Sigmoid colon (tissue), 3 donors: ENCODE measurements at regions not wholly inside any gene's neighbourhood (a gene's known extent, or its start where the extent isn't known, plus 50 kb on each side); places are given as distances from the start of the nearest gene placed in this dataset.

Experiments
- POLR2A ChIP-seq, 2 donors: fragments of 450-650 bp; IDR thresholded peaks; one replicate each; pipeline ENCODE4 v1.6.1; 2016; ENCODE audit warnings: antibody characterized with exemption in 2 of 2, mild to moderate bottlenecking in 2 of 2, moderate library complexity in 2 of 2
- TF ChIP-seq, protein P1 (sequence below), 4 experiments: fragments of 450-650 bp in 3 of 4; fragments of 200-600 bp in 1 of 4; IDR thresholded peaks; one replicate each; pipeline ENCODE4 v1.5.1; 2016 to 2019; ENCODE audit warnings: antibody characterized with exemption in 4 of 4, mild to moderate bottlenecking in 3 of 4, moderate library complexity in 2 of 4

DNA sequence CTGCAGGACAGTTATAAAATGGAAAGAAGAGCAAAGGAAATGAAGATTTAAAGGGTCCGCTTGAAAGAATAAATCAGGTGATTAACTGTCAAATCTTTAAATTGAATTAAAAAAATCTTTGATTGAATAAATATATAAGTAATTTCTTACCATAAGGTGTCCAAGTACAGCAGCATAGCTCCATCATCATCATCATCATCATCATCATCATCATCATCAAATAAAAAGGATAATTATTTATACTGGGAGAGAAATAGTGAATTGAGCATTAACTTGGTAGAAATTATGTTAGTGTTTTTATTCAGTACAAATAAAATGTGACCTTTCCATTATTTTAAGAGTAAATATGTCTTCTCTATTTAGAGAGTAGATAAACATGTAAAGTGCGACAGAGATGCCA is 745.6 kb upstream of the MARCKS start:
- TF ChIP-seq, protein P1, sequence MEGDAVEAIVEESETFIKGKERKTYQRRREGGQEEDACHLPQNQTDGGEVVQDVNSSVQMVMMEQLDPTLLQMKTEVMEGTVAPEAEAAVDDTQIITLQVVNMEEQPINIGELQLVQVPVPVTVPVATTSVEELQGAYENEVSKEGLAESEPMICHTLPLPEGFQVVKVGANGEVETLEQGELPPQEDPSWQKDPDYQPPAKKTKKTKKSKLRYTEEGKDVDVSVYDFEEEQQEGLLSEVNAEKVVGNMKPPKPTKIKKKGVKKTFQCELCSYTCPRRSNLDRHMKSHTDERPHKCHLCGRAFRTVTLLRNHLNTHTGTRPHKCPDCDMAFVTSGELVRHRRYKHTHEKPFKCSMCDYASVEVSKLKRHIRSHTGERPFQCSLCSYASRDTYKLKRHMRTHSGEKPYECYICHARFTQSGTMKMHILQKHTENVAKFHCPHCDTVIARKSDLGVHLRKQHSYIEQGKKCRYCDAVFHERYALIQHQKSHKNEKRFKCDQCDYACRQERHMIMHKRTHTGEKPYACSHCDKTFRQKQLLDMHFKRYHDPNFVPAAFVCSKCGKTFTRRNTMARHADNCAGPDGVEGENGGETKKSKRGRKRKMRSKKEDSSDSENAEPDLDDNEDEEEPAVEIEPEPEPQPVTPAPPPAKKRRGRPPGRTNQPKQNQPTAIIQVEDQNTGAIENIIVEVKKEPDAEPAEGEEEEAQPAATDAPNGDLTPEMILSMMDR (IDR thresholded peaks at IDR 0.05) = no peak
- no peak for TF ChIP-seq POLR2A (IDR thresholded peaks at IDR 0.05)
